ENCODE measurements at regions not wholly inside any gene's neighbourhood (a gene's known extent, or its start where the extent isn't known, plus 50 kb on each side); places are given as distances from the start of the nearest gene placed in this dataset.
"Not testable (repeated sequence)": the region's sequence is repeated elsewhere in the genome, so short reads cannot be mapped to it uniquely, and the experiment has no call there.

GRCh38 chr1:244151537-244151936, 100.5 kb downstream of the ZBTB18 start:
- Histone ChIP-seq H3K27me3 (ENCODE audit: insufficient read depth in 3 of 3, low read length in 2 of 3) (no peaks in the 10 kb centered on the region), H3K4me3 (no peak overlapping the region), H3K4me1 (peaks cover 15% of the 10 kb centered on the region), H3K9me3 (no peaks in the 10 kb centered on the region), H3K36me3 (ENCODE audit: insufficient read depth in 1 of 2, low read depth in 1 of 2) (no peaks in the 10 kb centered on the region), H3K27ac (no peak overlapping the region)
- no peak for TF ChIP-seq CTCF (IDR thresholded peaks at IDR 0.05)
- DNase-seq (no peak), ATAC-seq (no peak)
- intact Hi-C loops (cut with DNase I) = loop anchor here in 1 of 2 donors (10.0 kb wide), 1 partner anchor 97 kb away; the partner anchor contains the start of gene ZBTB18
- 71 to 75% (median 74%) methylated on average over 4 of the region's 4 CpGs for WGBS, 3 donors

- Histone ChIP-seq H3K9me3 (no peaks in the 10 kb centered on the region), H3K4me3 (no peak overlapping the region), H3K4me1 (peaks cover 15% of the 10 kb centered on the region), H3K27me3 (ENCODE audit: insufficient read depth in 3 of 3, low read length in 2 of 3) (no peaks in the 10 kb centered on the region), H3K27ac (peak overlapping the region; percentile 89), H3K36me3 (ENCODE audit: insufficient read depth in 1 of 2, low read depth in 1 of 2) (no peaks in the 10 kb centered on the region)
- DNase-seq (no peak), ATAC-seq (peak in 1 of 4 donors; percentile 1)
- intact Hi-C loops (cut with DNase I) = loop anchor here in 1 of 2 donors (10.0 kb wide), 1 partner anchor 100 kb away; the partner anchor contains the start of gene ZBTB18
- no peak for TF ChIP-seq CTCF (IDR thresholded peaks at IDR 0.05)
- 31 to 41% (median 34%) methylated on average over 5 of the region's 5 CpGs for WGBS, 3 donors
Measured at GRCh38 chr1:244154508-244154871, 103.4 kb downstream of the ZBTB18 start.

GRCh38 chr1:244154872-244155531, 103.9 kb downstream of the ZBTB18 start:
- peak overlapping the region; percentile 89 for H3K27ac ChIP-seq
- no peaks in the 10 kb centered on the region for H3K36me3 ChIP-seq (ENCODE audit: insufficient read depth in 1 of 2, low read depth in 1 of 2)
- DNase-seq (peak; percentile 40 to 75), ATAC-seq (peak; percentile 90 to 96 (median 92))
- H3K27me3 ChIP-seq (ENCODE audit: insufficient read depth in 3 of 3, low read length in 2 of 3) = no peaks in the 10 kb centered on the region
- no peaks in the 10 kb centered on the region for H3K9me3 ChIP-seq
- intact Hi-C loops (cut with DNase I) = loop anchor here (5.0 to 10.0 kb wide), 2 partner anchors 77 to 100 kb away; partner anchors contain the start of gene ZBTB18 (in 1 of the 2)
- WGBS, 3 donors = 26 to 47% (median 31%) methylated on average over 21 of the region's 21 CpGs
- no peak for TF ChIP-seq CTCF (IDR thresholded peaks at IDR 0.05)
- peaks cover 15% of the 10 kb centered on the region for H3K4me1 ChIP-seq
- H3K4me3 ChIP-seq = peak overlapping the region; percentile 44

GRCh38 chr1:244155661-244156060, 104.6 kb downstream of the ZBTB18 start:
- DNase-seq = no peak
- ATAC-seq = peak in 1 of 4 donors; percentile 14
- Histone ChIP-seq H3K4me1 (peaks cover 15% of the 10 kb centered on the region), H3K27ac (peak overlapping the region; percentile 89), H3K9me3 (no peaks in the 10 kb centered on the region), H3K4me3 (peak overlapping the region; percentile 44), H3K36me3 (ENCODE audit: insufficient read depth in 1 of 2, low read depth in 1 of 2) (no peaks in the 10 kb centered on the region), H3K27me3 (ENCODE audit: insufficient read depth in 3 of 3, low read length in 2 of 3) (no peaks in the 10 kb centered on the region)
- WGBS, 3 donors = 48 to 59% (median 49%) methylated on average over 11 of the region's 11 CpGs
- TF ChIP-seq CTCF (IDR thresholded peaks at IDR 0.05) = no peak
- intact Hi-C loops (cut with DNase I) = loop anchor here (5.0 to 10.0 kb wide), 2 partner anchors 77 to 101 kb away; partner anchors contain the start of gene ZBTB18 (in 1 of the 2)

GRCh38 chr1:244156617-244157016, 105.5 kb downstream of the ZBTB18 start:
- H3K27ac ChIP-seq; H3K4me3 ChIP-seq; H3K9me3 ChIP-seq; ATAC-seq; DNase-seq; H3K27me3 ChIP-seq (ENCODE audit: insufficient read depth in 3 of 3, low read length in 2 of 3); H3K36me3 ChIP-seq (ENCODE audit: insufficient read depth in 1 of 2, low read depth in 1 of 2): not testable (repeated sequence)
- intact Hi-C loops (cut with DNase I) = loop anchor here (5.0 to 10.0 kb wide), 2 partner anchors 76 to 102 kb away; partner anchors contain the start of gene ZBTB18 (in 1 of the 2)
- H3K4me1 ChIP-seq = peaks cover 15% of the 10 kb centered on the region
